Muscle layer of colon (tissue), 2 donors: ENCODE measurements at regions not wholly inside any gene's neighbourhood (a gene's known extent, or its start where the extent isn't known, plus 50 kb on each side); places are given as distances from the start of the nearest gene placed in this dataset.

ENCODE experiments used
- H3K27ac ChIP-seq: one replicate; pipeline ENCODE4 v1.7.0; 2013; ENCODE audit warnings: low read depth, mild to moderate bottlenecking, low read length, moderate library complexity
- H3K27me3 ChIP-seq, 2 donors: one replicate each; pipeline ENCODE4 v1.7.0; 2013; ENCODE audit warnings: low read length in 2 of 2, mild to moderate bottlenecking in 2 of 2; ENCODE audit not compliant: insufficient read depth in 2 of 2, control insufficient read depth in 1 of 2
- H3K36me3 ChIP-seq: one replicate; pipeline ENCODE4 v1.7.0; 2013; ENCODE audit warnings: mild to moderate bottlenecking, low read length; ENCODE audit not compliant: insufficient read depth
- H3K4me1 ChIP-seq: one replicate; pipeline ENCODE4 v1.7.0; 2013; ENCODE audit warnings: mild to moderate bottlenecking, low read length; ENCODE audit not compliant: insufficient read depth
- H3K4me3 ChIP-seq, 2 donors: one replicate each; pipeline ENCODE4 v1.7.0; 2013; ENCODE audit warnings: low read length in 2 of 2, low read depth in 1 of 2, mild to moderate bottlenecking in 1 of 2, moderate library complexity in 1 of 2
- H3K9ac ChIP-seq: one replicate; pipeline ENCODE4 v1.7.0; 2013; ENCODE audit warnings: low read length
- H3K9me3 ChIP-seq: one replicate; pipeline ENCODE4 v1.7.0; 2013; ENCODE audit warnings: mild to moderate bottlenecking, low read length
- donor health status: abdominal sarcoma.
- donor health status: Adenocarcinoma of cecum.

DNA sequence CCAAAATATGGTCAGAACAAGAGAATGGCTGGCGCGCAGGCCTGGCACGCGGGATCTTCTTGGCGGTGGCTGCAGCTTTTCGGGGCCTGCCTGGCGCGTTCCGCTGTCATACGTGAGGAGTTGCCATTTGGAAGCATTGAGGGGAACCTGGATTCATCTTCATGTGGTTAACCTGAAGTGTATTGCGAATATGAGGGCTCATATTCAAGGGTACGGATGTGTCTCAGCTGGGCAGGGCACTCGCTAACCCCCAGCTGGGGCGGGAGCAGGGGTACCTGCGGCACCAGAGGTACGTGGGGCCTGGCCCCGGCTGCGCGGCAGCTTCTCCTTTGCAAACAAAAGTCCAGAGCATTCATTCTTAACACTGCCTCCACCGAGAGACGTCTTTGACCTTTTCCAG lies 605.6 kb downstream of the QKI start:
- no peaks in the 10 kb centered on the region for H3K4me1 ChIP-seq
- no peaks in the 10 kb centered on the region for H3K9me3 ChIP-seq
- no peak overlapping the region for H3K27ac ChIP-seq
- H3K27me3 ChIP-seq, result no peaks in the 10 kb centered on the region
- H3K4me3 ChIP-seq, result no peak overlapping the region
- no peaks in the 10 kb centered on the region for H3K36me3 ChIP-seq
- H3K9ac ChIP-seq, result no peak overlapping the region

DNA sequence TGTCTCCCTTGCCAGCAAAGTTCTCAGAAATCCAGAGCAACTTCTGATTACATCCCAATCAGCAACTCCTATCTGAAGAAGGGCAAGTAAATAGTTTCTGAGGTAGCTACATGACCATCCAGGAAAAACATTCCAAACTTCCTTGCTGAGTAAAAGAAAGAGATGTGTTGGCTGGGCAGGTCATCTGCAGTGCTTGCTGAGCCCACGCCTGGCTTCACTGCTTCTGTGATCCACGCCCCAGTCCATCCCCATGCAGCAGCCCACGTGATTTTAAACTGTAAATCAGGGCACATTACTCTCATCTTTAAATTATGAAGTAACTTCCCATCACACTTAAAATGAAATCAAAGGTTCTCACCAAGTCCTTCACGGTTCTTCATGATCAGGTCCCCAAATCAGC lies 603.6 kb downstream of the QKI start:
- no peaks in the 10 kb centered on the region for H3K27me3 ChIP-seq
- H3K36me3 ChIP-seq, result no peaks in the 10 kb centered on the region
- H3K9me3 ChIP-seq, result no peaks in the 10 kb centered on the region
- H3K9ac ChIP-seq, result no peak overlapping the region
- H3K4me3 ChIP-seq, result no peak overlapping the region
- no peak overlapping the region for H3K27ac ChIP-seq
- no peaks in the 10 kb centered on the region for H3K4me1 ChIP-seq

DNA sequence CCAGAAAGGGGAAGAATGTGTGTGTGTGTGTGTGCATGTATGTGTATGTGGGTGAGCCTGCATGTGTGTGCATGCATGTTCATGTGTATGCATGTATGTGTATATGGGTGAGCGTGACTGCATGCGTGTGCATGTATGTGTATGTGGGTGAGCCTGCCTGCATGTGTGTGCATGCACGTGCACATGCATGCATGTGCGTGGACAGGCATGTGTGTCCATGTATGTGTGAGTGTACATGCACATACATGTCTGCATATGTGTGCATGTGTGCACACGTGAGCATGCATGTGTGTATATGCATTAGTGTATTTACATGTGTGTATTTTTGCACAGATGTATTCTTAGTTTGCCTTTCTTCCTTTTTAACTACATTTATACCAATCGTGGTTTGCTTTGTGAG lies 601.5 kb downstream of the QKI start:
- Histone ChIP-seq H3K4me3 (no peak overlapping the region), H3K9me3 (no peaks in the 10 kb centered on the region), H3K27ac (no peak overlapping the region), H3K27me3 (no peaks in the 10 kb centered on the region), H3K36me3 (no peaks in the 10 kb centered on the region), H3K9ac (no peak overlapping the region), H3K4me1 (no peaks in the 10 kb centered on the region)

DNA sequence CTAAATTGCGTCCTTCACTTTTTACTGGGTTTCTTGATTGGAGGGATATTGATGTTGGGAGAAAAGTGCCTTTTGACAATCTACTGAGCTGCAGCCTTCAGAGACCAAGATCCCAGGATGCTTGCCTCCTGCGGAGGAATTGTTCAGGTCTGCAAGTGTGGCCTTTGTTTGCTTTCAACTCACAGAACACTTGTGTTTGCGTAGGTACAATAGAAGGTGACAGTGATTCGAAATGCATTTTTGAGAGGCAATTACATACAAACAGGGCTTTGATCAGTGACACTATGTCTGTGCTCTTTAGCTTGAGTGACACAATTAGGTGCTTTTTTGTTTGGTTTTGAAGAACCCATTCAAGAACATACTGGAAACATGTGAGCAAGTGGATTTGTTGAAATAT lies 600.6 kb downstream of the QKI start:
- H3K4me3 ChIP-seq, result no peak overlapping the region
- no peaks in the 10 kb centered on the region for H3K9me3 ChIP-seq
- H3K36me3 ChIP-seq, result no peaks in the 10 kb centered on the region
- H3K27ac ChIP-seq, result no peak overlapping the region
- no peak overlapping the region for H3K9ac ChIP-seq
- H3K27me3 ChIP-seq, result no peaks in the 10 kb centered on the region
- H3K4me1 ChIP-seq, result no peaks in the 10 kb centered on the region

DNA sequence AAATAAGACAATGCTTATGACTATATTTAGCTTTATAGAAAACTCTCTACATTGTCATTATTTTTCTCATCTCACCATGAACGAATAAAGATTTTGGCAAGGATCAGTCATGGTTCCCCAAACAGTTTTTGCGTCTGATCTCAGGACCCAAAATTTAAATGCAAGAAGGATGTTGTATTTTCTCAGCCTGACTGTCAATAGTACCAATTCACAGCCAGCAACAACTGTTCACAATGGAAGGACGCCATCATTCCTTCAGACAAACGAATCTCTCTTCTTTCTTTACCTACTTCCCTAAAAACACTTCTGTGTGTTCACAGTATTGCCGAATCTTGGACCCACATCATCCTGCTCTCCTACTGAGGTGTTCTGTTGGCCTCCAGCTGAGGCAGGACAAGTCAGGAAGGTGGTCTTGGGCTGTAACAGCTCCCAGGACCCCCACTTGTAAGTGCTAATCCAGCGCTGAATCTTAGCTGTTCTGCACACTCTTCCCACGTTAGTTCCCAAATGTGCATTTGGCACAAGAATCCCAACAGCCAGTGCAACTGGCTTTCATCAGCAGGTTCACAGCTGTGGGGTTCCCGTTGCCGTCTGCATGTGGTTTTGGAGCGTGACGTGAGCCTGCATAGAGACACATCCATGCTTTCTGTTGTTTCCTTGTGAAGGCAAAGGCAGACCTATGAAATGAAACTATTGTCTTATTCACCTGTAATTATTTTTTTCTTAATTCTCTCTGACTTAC lies 600.0 kb downstream of the QKI start:
- Histone ChIP-seq H3K4me1 (no peaks in the 10 kb centered on the region), H3K36me3 (no peaks in the 10 kb centered on the region)

DNA sequence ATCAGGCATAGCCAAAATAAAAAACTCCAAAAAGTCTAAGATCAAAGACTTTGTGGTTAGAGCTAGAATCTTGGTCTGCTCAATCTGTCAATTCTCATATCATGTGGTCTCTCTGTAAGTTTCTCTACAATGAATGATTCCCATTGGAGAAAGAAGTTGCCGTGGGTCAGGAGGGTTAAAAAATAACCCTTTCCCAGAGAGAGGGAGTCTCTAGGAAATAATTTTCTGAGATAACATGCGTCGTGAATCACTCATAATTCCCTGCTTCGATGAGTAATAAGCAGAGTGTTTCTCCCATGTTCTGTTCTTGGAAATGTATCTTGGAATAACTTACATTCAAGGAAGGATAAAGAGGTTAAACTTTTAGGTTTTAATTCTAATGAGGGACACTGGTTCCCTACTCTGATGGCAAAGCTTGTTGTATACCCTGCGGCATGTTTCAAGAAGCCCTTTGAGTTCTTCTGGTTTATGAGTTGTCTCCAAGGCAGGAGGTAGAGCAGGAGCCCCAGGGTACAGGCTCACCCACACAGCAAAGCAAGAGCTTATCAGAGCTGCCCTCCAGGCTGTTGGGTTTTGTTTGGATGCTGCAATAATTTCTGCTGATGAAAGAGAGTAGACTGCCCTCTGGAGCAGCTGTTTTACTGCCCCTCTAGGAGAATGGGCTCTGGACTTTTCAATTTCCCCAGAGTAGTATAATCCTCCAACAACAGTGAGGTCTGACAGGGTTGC lies 599.1 kb downstream of the QKI start:
- H3K4me1 ChIP-seq, result no peaks in the 10 kb centered on the region
- no peaks in the 10 kb centered on the region for H3K9me3 ChIP-seq
- no peak overlapping the region for H3K27ac ChIP-seq
- H3K27me3 ChIP-seq, result no peaks in the 10 kb centered on the region
- no peaks in the 10 kb centered on the region for H3K36me3 ChIP-seq
- no peak overlapping the region for H3K4me3 ChIP-seq
- H3K9ac ChIP-seq, result no peak overlapping the region

More for the DNA sequence above, 600.0 kb downstream of the QKI start:
- H3K9ac ChIP-seq, result no peak overlapping the region
- H3K27ac ChIP-seq, result no peak overlapping the region
- no peaks in the 10 kb centered on the region for H3K27me3 ChIP-seq
- no peak overlapping the region for H3K4me3 ChIP-seq
- no peaks in the 10 kb centered on the region for H3K9me3 ChIP-seq

DNA sequence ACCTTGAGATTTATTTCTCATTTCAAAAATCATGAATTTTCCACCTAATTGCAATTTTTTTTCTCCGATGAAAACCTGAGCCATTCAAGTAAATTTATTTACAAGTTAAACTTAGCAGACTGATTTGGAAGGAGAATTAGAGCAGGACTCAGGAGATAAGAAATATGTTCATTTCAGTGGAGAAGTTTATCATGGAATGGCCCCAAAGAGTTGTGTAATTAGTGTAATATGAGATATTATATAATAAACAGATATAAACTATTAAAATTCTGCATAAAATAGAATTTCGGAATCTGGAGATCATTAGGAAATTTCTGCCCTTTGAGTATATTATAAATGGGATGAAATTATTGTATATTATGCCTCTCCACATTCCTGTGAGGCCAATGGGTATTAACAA lies 596.8 kb downstream of the QKI start:
- no peak overlapping the region for H3K4me3 ChIP-seq
- no peaks in the 10 kb centered on the region for H3K36me3 ChIP-seq
- H3K27me3 ChIP-seq, result no peaks in the 10 kb centered on the region
- no peak overlapping the region for H3K9ac ChIP-seq
- H3K27ac ChIP-seq, result no peak overlapping the region
- H3K9me3 ChIP-seq, result no peaks in the 10 kb centered on the region
- no peaks in the 10 kb centered on the region for H3K4me1 ChIP-seq

DNA sequence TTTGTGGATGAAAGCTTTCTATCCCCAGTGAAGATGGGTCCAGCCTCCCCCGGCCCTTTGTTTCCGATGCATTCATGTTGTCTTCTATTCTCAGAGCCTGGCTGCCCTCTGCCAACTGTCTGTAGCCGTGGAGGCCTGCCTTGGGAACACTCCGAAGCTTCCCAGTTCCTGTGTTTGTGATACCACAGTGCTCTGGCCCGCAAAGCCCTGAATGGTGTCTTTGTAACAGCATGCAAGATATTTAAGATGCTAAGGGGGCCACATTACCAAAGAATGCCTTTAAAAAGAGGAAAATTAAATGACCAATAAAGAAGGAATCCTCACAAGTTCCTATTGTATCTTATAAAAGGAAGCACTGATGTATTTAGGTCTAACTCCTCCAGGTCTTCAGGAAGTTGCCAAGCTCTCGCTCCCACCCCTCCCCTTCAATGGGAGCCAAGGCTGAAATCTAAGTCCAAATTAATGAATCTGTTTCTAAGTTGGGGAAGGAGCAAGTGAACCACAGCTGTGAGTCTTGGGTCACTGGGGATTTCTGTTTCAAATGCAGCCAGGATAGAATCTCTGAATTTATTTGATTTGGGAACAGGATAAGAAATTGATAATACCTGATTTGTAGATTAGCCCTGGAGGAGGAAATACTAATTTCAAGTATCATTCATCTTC lies 596.1 kb downstream of the QKI start:
- Histone ChIP-seq H3K27me3 (no peaks in the 10 kb centered on the region), H3K27ac (no peak overlapping the region), H3K9me3 (no peaks in the 10 kb centered on the region), H3K4me3 (no peak overlapping the region), H3K4me1 (no peaks in the 10 kb centered on the region), H3K36me3 (no peaks in the 10 kb centered on the region), H3K9ac (no peak overlapping the region)

DNA sequence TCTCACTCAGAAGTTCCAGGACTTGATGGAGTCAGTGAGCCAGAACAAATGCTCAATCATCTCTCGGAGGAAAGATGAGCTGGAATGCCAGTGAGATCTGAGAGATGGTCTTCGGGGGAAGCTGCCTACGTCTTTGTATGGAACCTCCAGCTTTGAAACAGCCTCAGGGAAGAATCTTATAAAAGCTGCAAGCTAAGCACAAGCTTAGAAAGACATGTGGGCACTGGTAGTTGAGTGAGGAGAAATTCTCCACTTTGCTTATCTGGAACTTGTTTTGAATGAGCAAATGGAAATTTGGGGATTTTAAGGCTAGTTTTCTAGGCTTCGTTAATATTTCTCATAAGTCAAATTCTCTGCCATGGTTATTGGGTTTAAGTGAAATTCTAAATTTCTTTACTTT lies 594.4 kb downstream of the QKI start:
- no peak overlapping the region for H3K4me3 ChIP-seq
- H3K9ac ChIP-seq, result no peak overlapping the region
- H3K27ac ChIP-seq, result no peak overlapping the region
- H3K4me1 ChIP-seq, result no peaks in the 10 kb centered on the region
- H3K9me3 ChIP-seq, result no peaks in the 10 kb centered on the region
- H3K27me3 ChIP-seq, result no peaks in the 10 kb centered on the region
- no peaks in the 10 kb centered on the region for H3K36me3 ChIP-seq

DNA sequence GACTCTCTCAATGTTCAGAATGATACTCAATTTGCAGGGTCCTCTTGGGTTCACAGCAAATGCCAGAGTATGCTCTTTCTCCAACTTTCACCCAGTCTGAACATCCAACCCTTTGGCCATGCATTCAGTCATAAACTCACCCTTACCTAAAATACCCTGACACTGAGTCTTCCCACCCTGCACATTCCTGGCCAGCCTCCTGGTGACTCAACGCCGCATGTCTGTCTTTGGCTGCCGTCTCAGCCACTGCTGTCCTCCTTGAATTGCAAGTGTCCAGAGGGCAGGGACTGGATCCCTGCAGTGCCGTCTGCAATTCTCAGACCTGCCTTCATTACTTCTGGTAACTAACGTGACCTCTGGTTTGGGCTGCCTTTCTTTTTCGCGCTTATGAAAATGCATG lies 593.4 kb downstream of the QKI start:
- Histone ChIP-seq H3K4me1 (no peaks in the 10 kb centered on the region), H3K9ac (no peak overlapping the region), H3K36me3 (no peaks in the 10 kb centered on the region), H3K27me3 (no peaks in the 10 kb centered on the region), H3K4me3 (no peak overlapping the region), H3K27ac (no peak overlapping the region), H3K9me3 (no peaks in the 10 kb centered on the region)

DNA sequence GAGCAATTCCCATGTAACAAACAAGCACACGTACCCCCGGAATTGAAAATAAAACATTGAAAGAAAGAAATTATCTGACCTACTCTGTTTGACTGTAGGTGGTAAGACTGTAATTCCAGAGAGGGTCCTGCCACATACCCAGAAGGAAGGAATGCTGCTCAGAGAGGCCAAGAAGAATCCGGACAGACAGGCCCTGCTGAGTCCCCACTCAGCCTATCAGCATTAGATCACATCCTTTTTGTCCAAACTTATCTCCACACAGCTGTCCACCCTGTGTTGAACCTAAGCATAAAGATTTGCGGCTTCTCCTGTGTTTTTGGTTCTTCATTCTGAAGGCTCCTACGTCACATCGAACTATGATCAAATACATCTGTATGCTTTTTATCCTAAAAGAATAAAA lies 591.9 kb downstream of the QKI start:
- H3K36me3 ChIP-seq, result no peaks in the 10 kb centered on the region
- H3K9ac ChIP-seq, result no peak overlapping the region
- H3K27ac ChIP-seq, result no peak overlapping the region
- H3K4me3 ChIP-seq, result no peak overlapping the region
- H3K4me1 ChIP-seq, result no peaks in the 10 kb centered on the region
- no peaks in the 10 kb centered on the region for H3K27me3 ChIP-seq
- no peaks in the 10 kb centered on the region for H3K9me3 ChIP-seq
